Tongue (tissue), 1 donor: ENCODE measurements at regions not wholly inside any gene's neighbourhood (a gene's known extent, or its start where the extent isn't known, plus 50 kb on each side); places are given as distances from the start of the nearest gene placed in this dataset.
A peak's percentile ranks its signal among the peaks of the same experiment; 100 is the strongest.
"Not testable (repeated sequence)": the region's sequence is repeated elsewhere in the genome, so short reads cannot be mapped to it uniquely, and the experiment has no call there.

Experiments
- DNase-seq: peaks from one replicate; pipeline ENCODE4 v3.0.0-alpha.2; 2015

- DNase-seq, result not testable (repeated sequence)
Measured at GRCh38 chr2:131828633-131829455, 301.2 kb downstream of the CCDC74A start.

- DNase-seq, result not testable (repeated sequence)
Measured at GRCh38 chr2:131829456-131830241, 302.0 kb downstream of the CCDC74A start.

- DNase-seq, result not testable (repeated sequence)
Measured at GRCh38 chr2:131830242-131830945, 302.7 kb downstream of the CCDC74A start.

GRCh38 chr2:131830946-131831310 is 303.2 kb downstream of the CCDC74A start:
- DNase-seq, result not testable (repeated sequence)

- not testable (repeated sequence) for DNase-seq
Measured at GRCh38 chr2:131831450-131832208, 303.9 kb downstream of the CCDC74A start.

GRCh38 chr2:131832209-131832780 is 304.6 kb downstream of the CCDC74A start:
- DNase-seq, result not testable (repeated sequence)

GRCh38 chr2:131832917-131833316 is 305.2 kb downstream of the CCDC74A start:
- DNase-seq, result peak; percentile 17

- DNase-seq, result not testable (repeated sequence)
Measured at GRCh38 chr2:131833367-131834202, 305.9 kb downstream of the CCDC74A start.

- not testable (repeated sequence) for DNase-seq
Measured at GRCh38 chr2:131834203-131835020, 306.7 kb downstream of the CCDC74A start.

GRCh38 chr2:131835022-131835421 is 307.3 kb downstream of the CCDC74A start:
- not testable (repeated sequence) for DNase-seq

- DNase-seq, result no peak
Measured at GRCh38 chr2:131835621-131836091, 308.0 kb downstream of the CCDC74A start.

GRCh38 chr2:131836116-131836515 is 308.4 kb downstream of the CCDC74A start:
- DNase-seq, result not testable (repeated sequence)

- DNase-seq, result not testable (repeated sequence)
Measured at GRCh38 chr2:131844044-131844443, 316.4 kb downstream of the CCDC74A start.

- not testable (repeated sequence) for DNase-seq
Measured at GRCh38 chr2:131856202-131856601, 305.6 kb downstream of the ANKRD30BL start.

GRCh38 chr2:131858197-131858596 is 303.6 kb downstream of the ANKRD30BL start:
- peak; percentile 9 for DNase-seq
